Posterior vena cava (tissue), 2 donors: ENCODE measurements at regions not wholly inside any gene's neighbourhood (a gene's known extent, or its start where the extent isn't known, plus 50 kb on each side); places are given as distances from the start of the nearest gene placed in this dataset.
"Not testable (repeated sequence)": the region's sequence is repeated elsewhere in the genome, so short reads cannot be mapped to it uniquely, and the experiment has no call there.

Experiments
- DNase-seq: peaks from one replicate; pipeline ENCODE4 v3.0.0-alpha.2; 2020; ENCODE audit warnings: low spot score
- intact Hi-C, 2 donors: fragments of 100-400 bp; cut with DNase I; formaldehyde crosslinking; loops; one replicate each; pipeline versions ENCODE4 v1.14.1 to v1.14.2; 2022 to 2023
- donor health status: DM: yes; HTN: yes; CAD: no.
- donor health status: DM: yes; HTN: yes; CAD: no.

DNA sequence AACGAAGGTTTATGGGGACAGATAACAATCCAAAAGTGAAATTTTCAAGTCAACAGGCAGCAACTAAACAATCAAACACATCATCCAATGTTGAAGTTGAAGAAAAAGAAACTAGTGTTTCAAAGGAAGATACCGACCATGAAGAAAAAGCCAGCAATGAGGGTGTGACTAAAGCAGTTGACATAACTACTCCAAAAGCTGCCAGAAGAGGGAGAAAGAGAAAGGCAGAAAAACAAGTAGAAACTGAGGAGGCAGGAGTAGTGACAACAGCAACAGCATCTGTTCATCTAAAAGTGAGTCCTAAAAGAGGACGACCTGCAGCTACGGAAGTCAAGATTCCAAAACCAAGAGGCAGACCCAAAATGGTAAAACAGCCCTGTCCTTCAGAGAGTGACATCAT, 145.1 kb upstream of the FREM1 start:
- intact Hi-C loops, DNase-seq: not testable (repeated sequence)

DNA sequence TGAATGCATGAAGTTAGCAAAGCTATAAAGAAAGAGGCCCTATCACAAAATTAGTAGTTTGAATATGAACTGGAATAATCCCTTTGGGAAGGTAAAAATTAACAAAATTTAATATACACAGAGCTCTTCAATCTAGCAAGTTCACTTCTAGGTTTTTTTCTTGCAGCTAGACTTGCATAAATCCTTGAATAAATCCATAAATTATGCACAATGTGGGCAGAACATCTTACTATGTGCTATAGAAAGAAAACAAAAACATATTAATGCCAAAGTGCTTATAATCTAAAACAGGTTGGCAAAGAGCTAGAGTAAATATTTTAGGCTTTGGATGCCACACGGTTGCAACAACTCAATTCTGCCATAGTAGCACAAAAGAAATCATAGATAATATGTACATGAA, 138.5 kb upstream of the FREM1 start:
- intact Hi-C loops: no loop called here
- no peak for DNase-seq

DNA sequence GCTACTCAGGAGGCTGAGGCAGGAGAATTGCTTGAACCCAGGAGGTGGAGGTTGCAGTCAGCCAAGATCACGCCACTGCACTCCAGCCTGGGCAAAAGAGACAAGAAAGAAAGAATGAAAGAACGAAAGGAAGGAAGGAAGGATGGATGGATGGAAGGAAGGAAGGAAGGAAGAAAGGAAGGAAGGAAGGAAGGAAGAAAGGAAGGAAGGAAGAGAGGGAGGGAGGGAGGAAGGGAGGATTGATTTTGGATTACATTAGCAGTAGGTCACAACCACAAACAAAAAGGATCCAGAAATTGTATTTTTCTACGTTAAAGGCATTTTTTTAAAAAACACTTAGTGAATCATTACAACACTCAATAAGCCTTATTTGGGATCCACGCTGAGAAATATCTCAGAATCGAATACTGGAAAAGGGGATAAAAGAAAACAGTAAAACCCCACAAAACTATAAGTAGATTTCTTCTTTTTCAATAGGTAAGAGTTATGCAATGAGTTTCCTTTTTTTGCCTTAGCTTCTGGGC, 136.9 kb upstream of the FREM1 start:
- DNase-seq: no peak
- intact Hi-C loops: no loop called here

DNA sequence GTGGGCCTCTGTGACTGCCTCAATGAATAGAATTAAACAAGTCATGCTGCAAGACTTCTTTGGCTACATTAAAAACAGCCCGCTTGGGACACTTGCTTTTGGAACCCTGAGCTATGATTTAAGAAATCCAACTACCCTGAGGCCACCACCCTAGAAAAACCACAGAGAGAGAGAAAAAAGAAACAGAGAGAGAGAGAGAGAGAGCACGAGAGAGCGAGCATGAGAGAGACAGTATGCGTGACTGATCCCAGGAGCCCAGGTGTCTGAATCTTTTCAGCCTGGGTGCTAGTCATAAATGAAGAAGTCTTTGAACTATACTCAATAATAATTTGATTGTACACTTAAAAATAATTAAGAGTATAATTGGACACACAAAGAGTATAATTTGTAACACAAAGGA, 123.1 kb upstream of the FREM1 start:
- no peak for DNase-seq
- intact Hi-C loops: no loop called here

DNA sequence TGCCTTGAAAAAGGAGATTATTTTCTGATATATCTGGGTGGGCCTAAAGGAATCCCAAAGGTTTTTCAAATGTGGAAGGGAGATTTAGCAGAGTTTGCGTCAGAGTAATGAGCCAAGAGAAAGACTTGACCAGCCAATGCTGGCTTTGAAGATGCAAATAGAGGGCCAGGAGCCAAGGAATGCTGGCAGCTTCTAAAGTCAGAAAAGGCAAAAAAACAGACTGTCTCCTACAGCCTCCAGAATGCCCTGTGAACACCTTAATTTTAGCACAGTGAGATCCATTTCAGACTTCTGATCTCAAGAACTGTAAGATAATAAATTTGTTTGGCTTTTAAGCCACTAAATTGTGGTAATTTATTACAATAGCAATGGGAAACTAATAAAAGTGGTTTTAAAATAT, 122.6 kb upstream of the FREM1 start:
- intact Hi-C loops: no loop called here
- no peak for DNase-seq

DNA sequence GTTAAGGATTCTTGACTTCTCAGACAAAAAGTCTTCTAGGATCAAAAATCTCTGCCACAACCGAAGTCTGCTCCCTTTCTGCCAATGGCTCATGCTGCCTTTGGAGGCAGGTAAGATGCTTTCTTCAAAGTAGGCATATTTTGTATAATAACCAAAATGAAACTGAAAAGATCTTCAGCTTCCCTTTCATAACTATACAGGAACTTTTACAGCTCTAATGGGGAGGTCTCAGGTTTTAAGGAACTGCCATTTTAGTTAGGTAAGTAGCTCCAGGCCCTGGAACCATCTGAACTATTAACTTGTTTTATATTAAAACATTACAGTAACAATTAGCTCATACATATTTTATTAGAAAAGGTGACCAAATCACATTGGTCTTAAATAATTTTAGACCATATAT, 110.9 kb upstream of the FREM1 start:
- no peak for DNase-seq
- intact Hi-C loops: no loop called here

DNA sequence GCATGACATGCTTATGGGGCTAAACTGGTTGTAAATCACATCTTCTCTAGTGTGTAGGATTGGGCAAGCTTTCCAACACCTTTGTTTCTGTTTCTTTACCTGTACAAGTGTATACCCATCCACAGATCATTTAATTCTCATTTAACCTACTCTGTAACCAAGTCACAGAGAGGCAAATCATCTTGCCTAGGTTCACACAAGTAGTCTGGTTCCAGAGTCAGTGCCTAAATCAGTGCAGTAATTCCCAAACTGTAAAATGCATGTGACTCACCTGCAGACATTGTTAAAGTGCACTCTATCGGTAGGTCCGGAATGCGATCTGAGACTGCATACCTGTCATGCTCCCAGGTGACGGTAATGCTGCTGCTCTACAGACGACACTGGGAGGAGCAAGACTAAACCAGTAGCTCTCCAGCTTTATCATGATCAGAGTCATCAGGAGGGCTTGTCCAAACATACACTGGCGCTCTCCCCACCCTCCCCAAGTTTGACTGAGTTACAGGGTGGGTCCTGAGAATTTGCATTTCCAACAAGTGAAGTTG, 107.9 kb upstream of the FREM1 start:
- no peak for DNase-seq
- intact Hi-C loops: no loop called here

DNA sequence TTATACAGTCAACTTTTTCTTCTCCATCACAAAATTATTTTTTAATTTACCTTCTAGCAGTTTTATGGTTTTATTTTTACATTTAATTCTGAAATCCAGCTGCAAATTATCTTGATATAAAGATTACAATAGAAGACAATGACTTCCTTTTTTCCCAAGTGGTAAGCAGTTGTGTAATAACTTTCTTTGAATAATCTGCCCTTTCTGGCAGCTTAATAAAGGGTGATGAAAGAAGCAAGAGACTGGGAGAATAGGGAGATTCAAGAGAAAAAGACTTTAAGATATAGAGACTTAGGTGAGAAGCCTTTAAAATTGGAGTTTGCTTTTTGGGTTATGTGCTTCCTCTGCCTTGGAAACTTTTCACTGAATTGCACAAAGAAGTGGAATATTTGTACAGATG, 100.4 kb upstream of the FREM1 start:
- DNase-seq: no peak
- intact Hi-C loops: no loop called here

DNA sequence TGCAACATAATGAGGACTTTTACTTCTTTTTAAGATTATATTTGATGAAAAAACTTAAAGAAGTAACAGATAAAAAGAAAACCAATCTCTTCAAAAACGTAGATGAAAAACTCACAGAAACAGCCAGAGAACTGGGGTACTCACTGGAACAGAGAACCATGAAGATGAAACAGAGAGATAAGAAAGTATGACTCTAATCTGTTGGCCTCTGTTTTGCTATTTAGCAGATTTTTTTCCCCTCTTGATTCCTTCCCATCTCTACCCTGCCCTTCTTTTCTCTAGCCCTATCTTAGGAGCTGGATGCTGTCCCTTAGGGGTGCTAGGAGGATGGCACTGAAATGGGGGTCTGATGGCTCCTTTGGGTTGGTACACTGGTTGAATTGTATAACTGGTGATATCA, 97.5 kb upstream of the FREM1 start:
- intact Hi-C loops: no loop called here
- DNase-seq: no peak

DNA sequence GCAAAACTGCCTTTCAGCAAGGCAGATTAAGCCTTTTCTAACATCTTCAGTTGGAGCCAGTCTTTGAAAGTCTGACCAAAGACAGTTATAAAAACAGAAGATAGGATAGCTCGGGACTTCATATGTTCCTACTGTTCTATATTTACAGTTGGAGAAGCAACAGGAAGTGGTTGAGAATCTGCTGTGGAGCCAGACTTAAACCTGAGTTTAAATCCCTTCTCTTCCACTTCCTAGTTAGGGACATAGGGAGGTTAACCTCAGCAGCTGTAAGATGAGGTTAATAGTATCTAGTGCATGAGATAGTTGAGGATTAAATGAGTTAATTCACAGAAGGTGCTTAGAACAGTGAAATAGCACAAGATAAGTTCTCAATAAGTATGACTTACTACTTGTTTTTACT, 84.5 kb upstream of the FREM1 start:
- no peak for DNase-seq
- intact Hi-C loops: no loop called here

DNA sequence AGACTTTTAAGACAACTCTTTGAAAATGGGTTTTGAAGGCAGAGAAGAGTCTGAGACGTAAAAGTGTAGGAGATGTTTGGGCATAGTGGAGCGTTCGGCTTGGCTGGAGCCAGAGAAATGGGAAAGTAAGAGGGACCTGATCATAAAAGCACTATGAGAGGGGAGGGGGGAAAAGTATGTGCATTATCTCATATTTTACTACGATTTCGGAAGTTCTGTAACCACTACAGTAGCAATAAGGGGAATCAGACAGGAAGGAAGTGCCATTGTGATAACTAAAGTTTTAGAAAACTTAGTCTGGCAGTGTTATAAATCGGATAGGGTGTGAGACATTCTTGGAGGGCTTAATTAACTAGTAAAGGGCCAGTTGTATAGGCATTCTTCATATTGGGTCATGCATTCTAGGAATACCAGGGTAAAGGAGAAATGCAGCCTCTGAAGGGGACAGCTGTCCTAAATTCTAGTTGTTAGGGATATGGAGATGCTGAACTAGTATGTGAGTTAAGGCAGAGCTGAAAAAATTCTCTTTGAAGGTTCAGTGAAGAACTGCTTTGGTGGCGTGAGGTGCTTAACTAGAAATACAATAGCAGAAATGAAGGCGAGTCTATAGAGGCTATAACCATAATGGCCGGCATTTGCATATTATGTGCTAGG, 83.8 kb upstream of the FREM1 start:
- DNase-seq: no peak
- intact Hi-C loops: no loop called here

DNA sequence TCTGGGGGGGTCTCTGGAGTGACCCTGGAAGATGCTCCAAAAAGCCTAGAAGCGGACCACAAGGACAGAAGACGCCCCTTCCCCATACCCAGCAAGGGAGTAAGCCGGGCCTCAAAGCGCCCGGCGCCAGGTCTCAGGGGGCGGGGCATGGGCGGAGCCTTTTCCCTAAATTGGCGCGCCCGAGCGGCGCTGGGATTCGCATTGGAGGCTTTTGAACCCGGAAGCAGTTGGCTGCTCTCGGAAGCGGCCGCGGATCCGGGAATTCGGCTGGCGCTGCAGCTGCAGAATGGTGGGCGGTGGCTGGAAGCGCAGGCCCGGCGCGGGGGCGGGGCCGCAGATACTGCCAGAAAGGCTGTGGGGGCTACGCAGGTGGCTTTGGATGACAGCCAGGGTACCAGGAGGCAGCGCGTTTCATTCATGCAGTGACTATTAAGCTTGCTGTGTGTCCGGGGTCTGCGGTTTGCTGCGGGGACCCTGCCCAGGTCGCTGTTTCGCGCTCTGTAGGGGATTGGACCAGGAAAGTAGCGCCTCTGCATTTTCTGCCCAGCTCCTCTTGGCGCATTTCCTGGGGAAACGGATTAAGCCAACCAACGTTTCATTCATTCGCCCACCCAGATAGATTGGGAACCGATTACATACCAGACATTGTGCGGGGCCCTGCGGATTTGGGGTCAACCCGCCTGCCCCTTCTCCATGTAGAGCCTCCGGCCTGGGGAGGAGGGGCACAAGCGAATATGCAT, 83.0 kb upstream of the FREM1 start:
- peak; percentile 95 for DNase-seq
- intact Hi-C loops: no loop called here

DNA sequence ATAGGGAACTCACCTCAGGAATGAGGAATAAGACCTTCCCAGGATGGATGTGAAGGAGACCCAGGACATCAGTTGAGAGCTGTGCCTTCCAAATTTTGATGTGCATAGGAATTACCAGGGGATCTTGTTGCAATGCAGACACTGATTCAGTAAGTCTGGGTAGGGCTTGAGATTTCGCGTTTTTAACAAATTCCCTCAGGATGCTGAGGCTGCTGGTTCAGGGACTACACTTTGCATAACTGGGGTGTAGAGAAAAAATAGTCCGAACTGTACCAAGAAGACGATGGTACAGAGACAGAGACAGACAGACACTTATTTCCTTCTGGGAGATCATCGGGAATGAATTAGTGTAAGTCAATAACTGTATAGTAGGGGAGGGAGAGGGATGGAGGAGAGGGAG, 82.3 kb upstream of the FREM1 start:
- no peak for DNase-seq
- intact Hi-C loops: no loop called here

DNA sequence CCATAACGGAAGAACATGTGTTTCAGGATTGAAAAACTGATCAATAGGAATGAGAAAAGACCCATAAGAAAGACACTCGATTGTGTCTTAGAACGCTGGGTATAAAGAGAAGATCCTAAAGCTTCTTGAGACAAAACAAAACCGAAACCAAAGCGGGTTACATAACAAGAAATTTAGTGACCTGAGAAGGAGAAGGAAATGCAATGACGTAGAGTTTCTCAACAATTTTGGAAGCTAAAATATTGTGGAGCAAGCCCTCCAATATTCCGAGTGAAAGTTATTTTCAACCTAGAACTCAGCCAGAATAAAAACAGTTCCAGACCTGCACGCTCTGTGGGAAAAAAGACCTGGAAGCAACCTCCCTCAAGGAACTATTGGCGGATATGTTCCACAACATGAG, 81.9 kb upstream of the FREM1 start:
- intact Hi-C loops: no loop called here
- DNase-seq: no peak

DNA sequence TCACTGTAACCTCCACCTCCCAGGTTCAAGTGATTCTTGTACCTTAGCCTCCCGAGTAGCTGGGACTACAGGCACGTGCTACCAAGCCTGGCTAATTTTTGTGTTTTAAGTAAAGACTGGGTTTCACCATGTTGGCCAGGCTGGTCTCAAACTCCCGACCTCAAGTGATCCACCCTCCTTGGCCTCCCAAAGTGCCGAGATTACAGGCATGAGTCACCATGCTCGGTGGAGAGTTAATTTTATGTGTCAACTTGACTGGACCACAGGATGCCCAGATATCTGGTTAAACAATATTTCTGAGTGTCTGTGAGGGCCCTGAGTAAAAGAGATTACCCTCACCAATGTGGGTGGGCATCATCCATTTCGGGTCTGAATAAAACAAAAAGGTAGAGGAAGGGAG, 80.4 kb upstream of the FREM1 start:
- intact Hi-C loops, DNase-seq: not testable (repeated sequence)

DNA sequence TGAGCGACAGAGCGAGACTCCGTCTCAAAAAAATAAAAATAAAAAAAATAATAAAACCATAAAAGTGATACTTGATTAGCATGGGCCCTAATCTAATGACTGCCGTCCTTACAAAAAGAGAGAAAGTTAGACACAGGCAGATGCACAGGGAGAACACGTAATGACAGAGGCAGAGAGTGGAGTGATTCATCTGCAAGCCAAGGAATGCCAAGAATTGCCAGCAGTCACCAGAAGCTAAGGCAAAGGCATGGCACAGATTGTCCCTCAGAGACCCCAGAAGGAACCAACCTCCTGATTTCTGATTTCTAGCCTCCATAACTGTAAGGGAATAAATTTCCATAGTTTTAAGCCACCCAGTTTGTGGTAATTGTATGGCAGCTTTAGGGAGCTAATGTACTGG, 79.6 kb upstream of the FREM1 start:
- intact Hi-C loops: loop anchor here in 1 of 2 donors (2.0 kb wide), 1 partner anchor 87 kb away; no protein-coding TSS in a partner anchor
- DNase-seq: no peak

DNA sequence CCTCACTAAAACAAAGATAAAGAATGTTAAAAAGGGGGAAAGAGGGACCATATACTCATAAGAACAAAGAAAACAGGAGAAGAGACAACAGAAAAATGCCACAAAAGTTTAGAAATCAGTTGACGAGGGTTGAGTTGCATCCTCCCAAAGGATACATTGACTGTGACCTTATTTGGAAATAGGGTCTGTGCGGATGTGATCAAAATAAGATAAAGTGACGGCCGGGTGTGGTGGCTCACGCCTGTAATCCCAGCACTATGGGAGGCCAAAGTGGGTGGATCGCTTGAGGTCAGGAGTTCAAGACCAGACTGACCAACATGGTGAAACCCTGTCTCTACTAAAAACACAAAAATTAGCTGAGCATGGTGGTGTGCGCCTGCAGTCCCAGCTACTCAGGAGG, 79.1 kb upstream of the FREM1 start:
- DNase-seq: not testable (repeated sequence)
- intact Hi-C loops: loop anchor here in 1 of 2 donors (2.0 kb wide), 1 partner anchor 87 kb away; no protein-coding TSS in a partner anchor

DNA sequence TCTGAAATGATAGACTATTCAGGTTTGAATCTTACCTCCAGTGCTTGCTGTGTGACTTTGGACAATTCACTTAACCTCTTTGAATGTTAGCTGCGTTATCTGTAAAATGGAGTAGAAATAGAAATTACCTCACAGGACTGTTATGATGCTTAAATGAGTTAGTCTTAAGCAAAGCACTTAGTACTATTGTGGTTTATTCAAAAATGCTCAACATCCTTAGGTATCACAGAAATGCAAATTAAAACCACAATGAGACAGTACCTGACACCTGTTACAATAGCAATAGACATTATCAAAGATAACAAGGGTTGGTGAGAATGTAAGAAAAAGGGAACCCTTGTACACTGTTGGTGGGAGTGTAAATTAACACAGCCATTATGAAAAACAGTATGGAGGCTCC, 77.6 kb upstream of the FREM1 start:
- intact Hi-C loops: loop anchor here in 1 of 2 donors (2.0 kb wide), 1 partner anchor 89 kb away; no protein-coding TSS in a partner anchor

DNA sequence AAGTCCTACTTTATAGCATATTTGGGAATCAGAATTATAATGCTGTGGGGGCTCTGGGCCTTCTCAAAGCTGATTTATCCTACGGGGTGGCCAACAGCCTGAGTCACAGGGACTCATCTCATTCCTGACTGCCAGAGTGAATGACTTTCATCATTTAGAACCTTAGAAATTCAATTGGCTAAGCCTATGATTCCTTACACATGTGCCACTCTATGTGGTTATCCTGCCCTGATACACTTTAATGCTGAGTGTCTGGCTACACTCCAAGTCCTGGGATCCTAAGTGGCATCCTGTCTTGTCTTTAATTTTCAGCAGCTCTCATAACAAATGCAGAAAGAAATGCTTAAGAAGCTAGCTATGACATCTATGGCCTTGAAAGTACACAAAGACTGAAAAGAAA, 75.2 kb upstream of the FREM1 start:
- DNase-seq: no peak
- intact Hi-C loops: no loop called here

More for the DNA sequence above, 77.6 kb upstream of the FREM1 start:
- no peak for DNase-seq

DNA sequence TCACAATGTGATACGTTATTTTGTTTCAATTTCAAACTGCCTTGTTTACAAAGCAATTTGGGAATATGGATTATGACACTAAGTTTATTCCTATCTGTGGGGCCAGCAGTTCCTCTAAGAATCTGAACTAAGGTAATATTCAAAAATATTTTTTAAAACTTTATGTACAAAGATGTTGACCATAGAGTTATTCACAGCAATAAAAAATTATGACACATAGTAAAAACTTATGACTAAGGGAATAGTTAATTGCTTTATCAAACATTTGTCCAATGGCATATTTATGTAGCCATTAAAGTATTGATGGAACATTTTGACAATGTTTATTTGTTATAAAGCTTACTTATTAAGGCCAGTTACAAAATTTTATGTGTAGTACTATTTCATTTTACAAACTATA, 73.4 kb upstream of the FREM1 start:
- DNase-seq: no peak
- intact Hi-C loops: no loop called here
